CD4-positive, alpha-beta T cell treated with Interleukin-17A for 4 hours (primary cell): ENCODE measurements at regions not wholly inside any gene's neighbourhood (a gene's known extent, or its start where the extent isn't known, plus 50 kb on each side); places are given as distances from the start of the nearest gene placed in this dataset.
"Not testable (repeated sequence)": the region's sequence is repeated elsewhere in the genome, so short reads cannot be mapped to it uniquely, and the experiment has no call there.

Source experiments
- DNase-seq: peaks from one replicate; pipeline ENCODE4 v3.0.0-alpha.2; 2020; ENCODE audit warnings: mixed read lengths

DNA sequence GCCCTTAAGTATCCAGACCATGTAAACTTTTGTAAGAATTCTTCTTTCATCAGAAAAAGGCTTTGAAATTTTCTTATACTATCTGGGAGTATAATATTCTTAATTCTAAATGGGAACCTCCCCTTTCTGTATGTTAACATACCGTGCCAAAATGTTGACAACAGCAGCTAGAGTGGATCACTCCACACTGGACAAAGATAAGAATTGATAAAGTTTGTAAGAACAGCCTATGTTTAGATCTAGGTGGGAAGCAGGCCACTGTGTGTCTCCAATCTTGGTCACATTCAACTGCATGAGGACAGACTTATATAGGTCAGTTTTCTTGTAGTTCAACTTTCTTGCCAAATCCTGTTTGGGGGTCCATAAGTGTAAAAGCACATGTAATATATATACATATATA is 235.7 kb downstream of the RPIA start:
- no peak for DNase-seq

DNA sequence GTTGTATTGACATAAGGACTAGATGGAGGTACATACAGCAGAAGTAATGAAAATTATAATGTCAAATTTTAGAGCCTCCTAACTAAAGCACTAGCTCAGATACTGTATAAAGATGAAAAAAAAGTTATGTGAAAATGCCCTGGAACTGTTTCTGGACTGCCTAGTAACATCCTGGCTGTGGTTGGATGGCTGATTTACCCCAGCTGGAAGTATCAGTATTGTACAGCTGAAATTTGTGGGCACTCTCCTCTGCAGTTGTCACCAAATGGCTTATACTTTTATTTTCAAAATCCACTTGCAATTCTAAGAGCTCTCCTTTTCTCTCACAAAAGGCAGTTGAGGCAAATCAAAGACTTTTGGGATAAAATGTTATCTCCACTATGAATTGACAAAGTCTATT is 239.2 kb downstream of the RPIA start:
- no peak for DNase-seq

DNA sequence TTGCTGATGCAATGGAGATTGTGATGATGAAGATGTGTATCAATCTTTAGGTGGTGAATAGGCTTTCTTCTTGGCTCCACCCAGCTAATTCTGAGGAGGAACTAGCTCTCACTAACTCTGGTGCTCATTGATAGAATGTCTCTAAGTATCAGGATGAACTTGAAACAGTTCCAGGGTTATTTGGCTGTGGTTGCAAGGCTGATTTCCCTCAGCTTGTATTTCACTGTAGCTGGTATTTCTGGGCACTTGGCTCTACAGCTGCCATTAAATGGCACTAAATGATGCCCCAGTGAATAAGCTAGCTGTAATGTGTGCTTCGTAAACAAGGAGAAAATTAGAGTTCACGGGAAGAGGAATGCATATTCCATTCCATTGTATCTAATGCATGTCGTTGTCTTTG is 241.2 kb downstream of the RPIA start:
- DNase-seq, result no peak

DNA sequence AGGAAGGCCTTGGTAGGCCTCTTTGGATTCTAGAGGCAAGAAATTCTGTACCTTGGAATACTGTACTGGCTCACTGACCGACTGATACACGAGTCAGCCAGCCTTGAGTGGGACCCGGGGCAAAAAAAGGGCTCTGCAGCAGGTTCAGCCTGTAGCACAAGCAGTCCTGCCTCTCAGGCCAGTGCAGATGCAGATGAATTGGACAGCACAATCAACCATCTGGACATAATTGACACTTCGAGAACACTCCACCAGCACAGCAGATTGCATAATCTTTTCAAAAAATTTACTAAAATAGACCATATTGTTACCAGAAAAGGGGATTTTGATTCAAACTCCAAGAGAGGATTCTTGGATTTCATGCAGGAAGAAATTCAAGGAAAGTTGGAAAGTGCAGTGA is 241.6 kb downstream of the RPIA start:
- DNase-seq, result no peak

DNA sequence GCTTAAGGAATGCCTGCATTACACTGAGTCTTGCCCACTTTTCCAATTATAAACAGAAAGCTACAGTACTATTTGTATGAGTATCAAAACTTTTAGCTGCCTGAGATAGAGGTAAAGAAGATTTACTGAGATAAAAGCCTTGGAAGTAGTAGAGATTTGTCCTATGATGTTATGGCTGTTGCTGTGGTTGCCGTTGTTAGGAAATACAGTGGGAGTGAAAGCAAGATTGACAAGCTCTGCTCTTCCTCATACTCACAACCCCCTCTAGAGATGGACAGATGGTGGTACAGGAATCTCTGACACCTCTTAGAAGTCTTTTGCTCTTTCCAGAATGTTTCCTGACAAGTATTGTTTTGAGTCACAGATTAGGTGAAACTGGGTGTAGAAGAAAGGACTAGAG is 242.5 kb downstream of the RPIA start:
- no peak for DNase-seq

DNA sequence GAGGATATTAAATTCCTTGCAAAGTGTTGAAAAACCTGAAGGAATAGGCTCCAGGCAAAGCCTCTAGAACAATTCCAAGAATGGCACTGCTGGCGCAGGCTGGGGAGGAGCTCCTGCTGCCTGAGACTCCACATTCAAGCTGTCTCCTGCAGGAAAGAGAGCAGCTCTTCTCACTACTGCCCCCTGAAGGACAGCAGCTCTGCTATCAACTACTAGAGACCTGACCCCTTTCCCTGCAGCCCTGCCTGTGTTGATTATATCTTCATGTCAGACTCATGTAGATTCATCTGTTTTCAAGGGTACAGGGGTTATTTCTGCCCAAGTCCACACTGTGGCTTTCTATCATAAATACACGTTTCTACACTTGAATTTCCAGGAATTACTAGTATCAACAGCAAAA is 249.7 kb downstream of the RPIA start:
- peak; percentile 6 for DNase-seq

DNA sequence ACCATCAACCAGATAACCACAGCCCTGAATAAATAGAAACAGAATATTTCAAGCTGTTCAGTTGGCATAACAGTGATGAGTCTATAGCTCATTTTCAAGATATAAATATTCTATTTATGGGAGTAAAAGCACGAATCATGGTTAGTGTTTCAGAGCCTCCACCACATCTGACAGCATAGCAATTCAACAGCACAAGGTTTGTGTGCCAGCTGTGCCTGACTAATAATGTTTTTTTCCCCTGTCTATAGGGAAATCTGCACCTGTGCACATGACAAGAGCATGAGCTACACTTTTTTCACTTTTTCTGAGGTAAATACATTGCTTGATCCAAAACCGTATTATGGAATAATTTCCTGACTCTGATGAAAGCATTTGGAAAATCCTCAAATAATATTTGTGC is 251.3 kb downstream of the RPIA start:
- no peak for DNase-seq

DNA sequence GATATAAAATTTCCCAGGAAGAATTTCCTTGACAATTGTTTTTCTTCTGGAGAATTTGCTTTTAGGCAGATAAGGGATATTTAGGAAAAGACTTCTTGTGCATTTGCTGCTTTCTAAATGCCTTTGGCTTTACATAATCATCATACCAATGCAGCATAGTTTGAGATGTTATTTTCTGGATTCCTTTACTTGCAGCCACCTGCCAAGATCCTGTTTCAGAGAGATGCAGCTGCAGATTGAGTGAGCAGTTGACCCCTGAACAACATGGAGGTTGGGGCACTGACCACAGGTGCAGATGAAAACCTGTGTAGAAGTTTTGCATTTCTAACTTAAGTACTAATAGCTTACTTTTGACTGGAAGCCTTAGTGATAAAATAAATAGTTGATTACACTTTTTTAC is 257.9 kb downstream of the RPIA start:
- DNase-seq, result no peak

DNA sequence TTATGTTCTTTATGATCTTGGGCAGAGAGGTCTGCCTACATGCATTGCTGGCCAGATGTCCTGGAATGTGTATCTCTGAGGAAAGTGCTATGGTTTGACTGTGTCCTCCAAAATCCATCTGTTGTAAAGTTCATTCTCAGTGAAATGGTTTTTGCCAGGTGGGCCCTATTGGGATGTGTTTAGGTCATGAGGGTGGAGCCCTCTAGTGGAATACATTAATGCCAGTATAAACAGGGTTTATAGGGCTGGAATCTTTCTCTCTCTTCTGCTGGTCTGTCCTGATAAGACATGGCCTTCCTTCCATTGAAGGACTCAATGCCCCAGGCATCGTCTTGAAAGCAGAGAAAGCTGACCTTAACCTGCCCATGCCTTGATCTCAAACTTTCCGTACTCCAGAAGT is 258.5 kb downstream of the RPIA start:
- DNase-seq, result no peak

DNA sequence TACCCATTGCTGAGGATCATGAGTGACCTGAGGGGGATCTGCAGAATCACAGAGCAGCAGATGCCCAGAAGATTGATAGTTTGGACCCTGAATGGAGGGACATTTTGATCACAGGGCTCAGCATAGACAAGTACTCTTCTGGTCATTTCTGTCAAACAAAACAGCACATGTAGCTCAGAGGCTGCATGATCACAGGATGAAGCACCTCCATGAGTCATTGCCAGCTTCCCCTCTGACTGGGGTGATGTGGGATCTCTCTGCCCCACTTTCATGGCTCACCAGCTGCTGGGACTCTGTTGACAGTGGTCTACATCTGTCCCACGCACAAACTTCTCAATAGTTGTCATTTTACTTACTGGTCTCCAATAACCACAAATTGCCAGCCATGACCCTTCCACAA is 264.1 kb downstream of the RPIA start:
- no peak for DNase-seq

DNA sequence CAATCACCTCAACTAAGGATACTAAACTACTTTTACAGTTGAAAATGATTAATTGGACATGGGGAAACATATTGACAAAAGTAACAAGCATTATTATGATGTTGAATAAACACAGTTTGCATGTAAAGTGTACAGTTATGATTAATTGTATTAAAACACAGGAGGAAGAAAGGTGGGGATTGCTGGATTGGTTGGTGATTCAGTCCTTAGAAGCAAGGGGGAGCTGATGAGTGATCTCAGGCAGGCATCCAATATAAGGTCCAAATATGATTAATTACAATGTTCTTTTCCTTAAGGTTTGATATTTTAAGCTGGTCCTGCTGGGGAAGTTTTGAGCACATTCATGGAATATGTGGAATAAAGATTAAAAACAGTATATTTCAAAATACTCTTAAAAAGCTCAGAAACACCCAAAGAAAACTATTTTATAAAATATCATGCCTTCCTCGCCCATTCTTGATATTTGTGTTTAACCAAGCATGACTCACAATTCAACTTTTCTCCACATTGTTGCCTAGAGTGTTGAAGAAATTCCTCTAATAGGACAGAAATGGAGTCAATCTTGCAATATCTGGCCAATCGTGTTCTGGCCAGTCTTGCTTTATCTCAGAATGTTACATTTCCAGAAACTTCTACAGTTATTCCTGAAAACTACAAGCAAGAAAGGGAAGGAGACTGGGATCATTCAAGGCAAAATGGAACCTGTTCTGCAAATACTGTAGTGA is 268.2 kb downstream of the RPIA start:
- DNase-seq, result no peak

DNA sequence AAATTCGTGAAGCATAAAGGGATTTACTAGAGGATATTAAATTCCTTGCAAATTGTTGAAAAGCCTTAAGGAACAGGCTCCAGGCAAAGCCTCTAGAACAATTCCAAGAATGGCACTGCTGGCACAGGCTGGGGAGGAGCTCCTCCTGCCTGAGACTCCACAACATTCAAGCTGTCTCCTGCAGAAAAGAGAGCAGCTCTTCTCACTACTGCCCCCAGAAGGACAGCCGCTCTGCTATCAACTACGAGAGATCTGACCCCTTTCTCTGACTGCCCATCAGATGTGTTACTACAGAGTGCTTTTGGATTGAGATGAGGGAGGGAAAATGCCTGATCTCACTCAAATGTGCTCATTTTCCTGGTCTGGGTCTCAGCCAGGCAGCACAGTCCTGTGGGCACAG is 269.9 kb downstream of the RPIA start:
- not testable (repeated sequence) for DNase-seq

DNA sequence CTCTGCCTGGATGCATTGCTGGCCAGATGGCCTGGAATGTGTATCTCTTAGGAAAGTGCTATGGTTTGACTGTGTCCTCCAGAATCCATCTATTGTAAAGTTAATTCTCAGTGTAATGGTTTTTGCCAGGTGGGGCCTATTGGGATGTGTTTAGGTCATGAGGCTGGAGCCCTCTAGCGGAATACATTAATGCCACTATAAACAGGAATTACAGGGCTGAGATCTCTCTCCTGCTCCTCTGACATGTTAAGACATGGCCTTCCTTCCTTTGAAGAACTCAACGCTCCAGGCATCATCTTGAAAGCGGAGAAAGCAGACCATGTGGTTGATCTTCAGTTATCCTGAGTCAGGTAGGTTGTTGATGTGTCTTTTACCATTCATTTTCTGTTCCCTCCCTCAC is 276.4 kb downstream of the RPIA start:
- DNase-seq, result no peak

DNA sequence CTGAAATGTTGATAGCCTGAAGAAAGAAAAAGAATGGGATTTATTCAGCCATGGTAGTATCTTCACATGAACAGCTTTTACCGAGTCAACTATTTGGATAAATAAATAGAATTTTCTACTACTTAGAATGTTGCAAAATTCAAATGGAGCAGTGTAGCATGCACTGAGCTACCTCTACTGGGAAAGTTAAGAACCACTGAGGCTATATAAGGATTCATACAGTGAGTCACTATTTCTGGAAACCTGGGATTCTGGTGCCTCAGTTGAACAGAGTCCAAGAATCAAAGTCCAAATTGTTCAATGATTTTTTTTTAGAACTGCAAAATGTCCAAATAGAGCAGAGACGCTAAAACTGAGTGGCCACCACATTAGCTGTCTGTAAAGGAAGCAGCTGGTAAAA is 286.5 kb downstream of the RPIA start:
- not testable (repeated sequence) for DNase-seq

DNA sequence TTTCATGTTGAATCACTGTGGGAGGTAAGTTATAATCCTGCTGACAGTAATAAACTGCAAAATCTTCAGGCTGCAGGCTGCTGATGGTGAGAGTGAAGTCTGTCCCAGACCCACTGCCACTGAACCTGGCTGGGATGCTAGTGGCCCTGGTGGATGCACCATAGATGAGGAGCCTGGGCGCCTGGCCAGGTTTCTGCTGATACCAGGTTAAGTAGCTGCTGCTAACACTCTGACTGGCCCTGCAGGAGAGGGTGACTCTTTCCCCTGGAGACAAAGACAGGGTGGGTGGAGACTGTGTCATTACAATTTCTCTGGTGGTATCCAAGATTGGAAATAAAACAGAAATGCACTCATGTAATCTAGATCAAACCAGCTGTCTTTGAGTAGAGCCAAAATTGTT is 287.0 kb downstream of the RPIA start:
- DNase-seq, result not testable (repeated sequence)

DNA sequence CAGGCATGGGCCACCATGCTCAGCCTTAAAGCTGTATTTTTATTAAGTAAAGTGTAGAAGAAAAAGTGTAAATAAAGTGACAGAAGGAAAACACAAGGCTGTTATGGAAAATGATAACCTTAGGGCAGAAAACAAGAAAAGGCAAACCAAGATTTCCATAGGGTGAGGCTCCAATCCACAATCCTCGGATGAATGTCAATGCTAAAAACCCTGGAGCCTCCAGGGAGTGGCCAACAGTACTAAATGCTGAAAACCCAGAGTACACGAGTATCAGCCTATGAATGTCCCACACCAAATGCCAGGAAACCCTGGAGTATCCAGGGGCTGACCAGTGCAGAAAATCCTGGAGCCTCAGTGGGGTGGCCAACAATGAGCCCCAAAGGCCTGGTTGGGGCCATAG is 292.6 kb downstream of the RPIA start:
- DNase-seq, result not testable (repeated sequence)

DNA sequence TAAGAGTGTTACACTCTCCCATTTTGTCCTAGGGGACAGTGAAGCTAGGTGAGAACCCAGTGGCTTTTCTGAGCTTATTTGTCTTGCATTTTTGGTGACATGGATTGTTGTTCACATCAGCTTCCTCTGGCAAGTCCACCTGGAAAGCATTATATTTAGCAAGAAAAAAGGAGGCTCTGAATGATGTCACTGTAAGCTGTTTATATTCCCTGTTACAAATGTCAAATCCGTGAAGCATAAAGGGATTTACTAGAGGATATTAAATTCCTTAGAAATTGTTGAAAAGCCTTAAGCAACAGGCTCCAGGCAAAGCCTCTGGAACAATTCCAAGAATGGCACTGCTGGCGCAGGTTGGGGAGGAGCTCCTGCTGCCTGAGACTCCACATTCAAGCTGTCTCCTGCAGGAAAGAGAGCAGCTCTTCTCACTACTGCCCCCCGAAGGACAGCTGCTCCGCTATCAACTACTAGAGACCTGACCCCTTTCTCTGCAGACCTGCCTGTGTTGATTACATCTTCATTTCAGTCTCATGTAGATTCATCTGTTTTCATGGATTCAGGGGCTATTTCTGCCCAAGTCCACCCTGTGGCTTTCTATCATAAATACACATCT is 295.4 kb downstream of the RPIA start:
- not testable (repeated sequence) for DNase-seq

DNA sequence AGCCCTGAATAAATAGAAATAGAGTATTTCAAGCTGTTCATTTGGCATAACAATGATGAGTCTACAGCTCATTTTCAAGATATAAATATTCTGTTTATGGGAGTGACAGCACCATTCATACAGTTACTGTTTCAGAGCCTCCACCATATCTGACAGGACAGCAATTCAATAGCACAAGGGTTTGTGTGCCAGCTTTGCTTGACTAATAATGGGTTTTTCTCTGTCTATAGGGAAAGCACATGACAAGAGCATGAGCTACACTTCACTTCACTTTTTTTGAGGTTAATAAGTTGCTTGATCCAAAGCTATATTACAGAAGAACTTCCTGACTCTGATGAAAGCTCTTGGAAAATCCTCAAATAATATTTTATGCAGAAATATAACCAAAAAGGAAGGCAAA is 297.1 kb downstream of the RPIA start:
- not testable (repeated sequence) for DNase-seq

DNA sequence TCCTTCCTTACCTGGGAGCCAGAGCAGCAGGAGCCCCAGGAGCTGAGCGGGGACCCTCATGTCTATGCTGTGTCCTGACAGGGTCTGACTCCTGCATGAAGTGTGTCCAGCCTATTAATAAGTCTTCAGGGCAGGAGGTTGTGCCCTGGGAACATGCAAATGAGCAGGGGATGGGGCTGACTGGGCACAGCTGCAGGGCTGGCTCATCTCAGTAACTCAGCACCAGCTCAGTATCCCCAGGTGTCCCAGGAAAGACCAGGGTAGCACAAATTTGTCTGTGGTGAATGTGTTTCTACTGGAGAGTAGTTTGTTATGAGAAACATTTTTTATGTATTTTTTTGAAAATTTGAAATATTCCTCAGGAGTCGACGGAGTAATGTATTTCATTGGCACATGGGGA is 301.3 kb downstream of the RPIA start:
- not testable (repeated sequence) for DNase-seq

DNA sequence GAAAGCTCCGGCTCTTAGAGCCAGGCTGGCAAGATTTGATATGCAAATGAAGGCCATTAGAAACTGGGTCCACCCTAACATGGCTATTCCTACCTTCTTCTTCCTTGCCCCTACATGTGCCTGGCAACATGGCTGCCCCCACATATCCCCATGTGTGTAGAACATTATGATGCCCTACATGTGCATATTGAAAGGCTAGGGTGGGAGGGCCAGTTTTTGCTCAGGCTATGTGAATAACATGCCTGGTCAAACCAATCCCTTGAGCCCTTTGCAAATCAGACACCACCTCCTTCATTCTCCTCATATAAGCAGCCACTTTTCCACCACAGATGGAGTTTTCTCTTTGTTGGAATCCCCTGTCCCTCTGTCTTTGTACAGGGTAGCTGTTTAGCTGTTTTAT is 303.4 kb downstream of the RPIA start:
- DNase-seq, result not testable (repeated sequence)

DNA sequence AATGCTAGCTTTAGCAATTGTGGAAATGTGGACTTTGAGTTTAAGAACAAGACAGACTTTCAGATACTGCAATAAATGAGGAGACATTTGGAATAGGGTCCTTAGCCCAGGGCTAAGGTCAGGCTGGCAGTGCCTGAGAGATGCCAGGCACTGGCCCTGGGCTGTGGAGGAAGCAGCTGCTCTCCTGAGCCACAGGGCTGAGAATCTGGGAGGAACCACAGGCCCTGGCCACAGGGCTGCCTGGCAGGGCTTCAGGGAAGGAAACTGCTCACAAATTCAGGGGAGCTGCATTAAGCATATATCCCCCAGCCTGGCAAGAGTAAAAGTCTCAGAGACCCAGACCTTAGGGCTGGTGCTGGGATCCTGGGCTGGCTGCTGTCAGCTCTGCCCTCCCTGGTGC is 305.1 kb downstream of the RPIA start:
- not testable (repeated sequence) for DNase-seq

DNA sequence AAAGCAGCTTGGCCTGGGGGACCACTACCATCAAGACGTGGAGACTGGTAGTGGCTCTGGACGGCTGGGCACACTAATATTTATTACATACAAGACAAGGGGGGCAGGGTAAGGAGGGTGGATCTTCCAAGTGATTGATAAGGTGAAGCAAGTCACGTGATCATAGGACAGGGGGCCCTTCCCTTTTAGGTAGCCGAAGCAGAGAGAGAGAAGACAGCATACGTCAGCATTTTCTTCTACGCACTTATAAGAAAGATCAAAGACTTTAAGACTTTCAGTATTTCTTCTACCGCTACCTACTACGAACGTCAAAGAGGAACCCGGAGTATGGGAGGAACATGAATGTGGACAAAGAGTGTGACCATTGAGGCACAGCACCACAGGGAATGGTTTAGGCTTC is 307.9 kb downstream of the RPIA start:
- DNase-seq, result no peak

DNA sequence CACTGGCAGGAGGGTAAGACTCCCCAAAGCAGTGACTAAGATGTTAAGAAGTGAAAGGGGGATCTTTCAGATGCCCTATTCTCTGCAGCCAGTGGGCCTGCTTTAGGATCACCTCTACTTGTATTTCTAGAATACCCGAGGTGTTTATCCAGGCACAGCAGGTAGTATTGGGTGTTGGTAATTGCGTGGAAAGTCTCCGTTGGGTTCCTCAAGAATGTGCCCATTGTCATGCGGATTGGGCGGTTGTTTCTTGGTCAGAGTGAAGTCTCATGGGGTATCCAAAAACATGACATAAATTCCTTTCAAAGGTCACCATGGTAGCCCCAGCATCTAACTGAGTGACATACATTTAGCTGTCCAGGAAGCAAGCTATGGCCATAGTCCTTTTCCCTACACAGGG is 308.8 kb downstream of the RPIA start:
- DNase-seq, result no peak

DNA sequence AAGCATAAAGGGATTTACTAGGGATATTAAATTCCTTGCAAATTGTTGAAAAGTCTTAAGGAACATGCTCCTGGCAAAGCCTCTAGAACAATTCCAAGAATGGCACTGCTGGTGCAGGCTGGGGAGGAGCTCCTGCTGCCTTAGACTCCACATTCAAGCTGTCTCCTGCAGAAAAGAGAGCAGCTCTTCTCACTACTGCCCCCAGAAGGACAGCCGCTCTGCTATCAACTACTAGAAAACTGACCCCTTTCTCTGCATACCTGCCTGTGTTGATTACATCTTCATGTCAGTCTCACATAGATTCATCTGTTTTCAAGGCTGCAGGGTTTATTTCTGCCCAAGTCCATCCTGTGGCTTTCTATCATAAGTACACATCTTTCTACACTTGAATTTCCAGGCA is 312.8 kb downstream of the RPIA start:
- not testable (repeated sequence) for DNase-seq

DNA sequence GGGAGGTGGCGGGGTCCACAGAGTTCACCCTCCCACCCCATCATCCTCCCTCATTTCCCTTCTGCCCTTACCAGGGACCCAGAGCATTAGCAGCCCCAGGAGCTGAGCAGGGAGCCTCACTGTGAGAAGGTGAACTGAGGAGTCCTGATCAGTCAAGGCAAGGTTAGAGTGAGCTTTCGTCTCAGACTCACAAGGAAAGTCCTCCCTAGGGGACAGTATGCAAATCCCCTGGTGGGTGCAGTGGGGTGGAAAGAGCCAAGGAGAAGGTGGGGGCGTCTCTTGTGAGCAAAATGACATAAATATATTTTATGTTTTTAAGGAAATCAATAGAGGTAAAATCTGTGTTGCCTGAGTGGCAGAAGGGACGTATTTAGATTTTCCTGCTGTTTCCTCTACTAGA is 329.1 kb downstream of the RPIA start:
- not testable (repeated sequence) for DNase-seq
